ENCODE measurements at regions not wholly inside any gene's neighbourhood (a gene's known extent, or its start where the extent isn't known, plus 50 kb on each side); places are given as distances from the start of the nearest gene placed in this dataset.
"Not testable (repeated sequence)": the region's sequence is repeated elsewhere in the genome, so short reads cannot be mapped to it uniquely, and the experiment has no call there.

GRCh38 chr3:163556813-163557523 is 1521.3 kb downstream of the SI start:
- H3K4me1 Mint-ChIP-seq, result no peaks in the 10 kb centered on the region
- TF ChIP-seq CTCF (conservative IDR thresholded peaks at IDR 0.05), result no peak
- H3K9me3 Mint-ChIP-seq, result no peaks in the 10 kb centered on the region
- no peak overlapping the region for H3K27ac Mint-ChIP-seq (ENCODE audit: unreplicated experiment)
- no peak overlapping the region for H3K4me3 Mint-ChIP-seq
- DNase-seq (ENCODE audit: low read depth, low spot score), result no peak
- H3K36me3 Mint-ChIP-seq (ENCODE audit: low read depth), result no peaks in the 10 kb centered on the region
- H3K27me3 Mint-ChIP-seq (ENCODE audit: low read depth), result no peaks in the 10 kb centered on the region

- Mint-ChIP-seq H3K36me3 (ENCODE audit: low read depth) (no peaks in the 10 kb centered on the region), H3K27ac (ENCODE audit: unreplicated experiment) (no peak overlapping the region), H3K27me3 (ENCODE audit: low read depth) (no peaks in the 10 kb centered on the region), H3K4me3 (no peak overlapping the region), H3K9me3 (peaks cover 4% of the 10 kb centered on the region), H3K4me1 (no peaks in the 10 kb centered on the region)
- DNase-seq (ENCODE audit: low read depth, low spot score), result no peak
- no peak for TF ChIP-seq CTCF (conservative IDR thresholded peaks at IDR 0.05)
Measured at GRCh38 chr3:163555918-163556317, 1522.4 kb downstream of the SI start.

GRCh38 chr3:163552659-163552966 is 1525.7 kb downstream of the SI start:
- Mint-ChIP-seq H3K4me1 (no peaks in the 10 kb centered on the region), H3K9me3 (peaks cover 4% of the 10 kb centered on the region), H3K4me3 (no peak overlapping the region), H3K36me3 (ENCODE audit: low read depth) (no peaks in the 10 kb centered on the region), H3K27me3 (ENCODE audit: low read depth) (no peaks in the 10 kb centered on the region), H3K27ac (ENCODE audit: unreplicated experiment) (no peak overlapping the region)
- DNase-seq (ENCODE audit: low read depth, low spot score), result no peak
- no peak for TF ChIP-seq CTCF (conservative IDR thresholded peaks at IDR 0.05)

- not testable (repeated sequence) for DNase-seq (ENCODE audit: low read depth, low spot score); H3K36me3 Mint-ChIP-seq (ENCODE audit: low read depth); H3K27me3 Mint-ChIP-seq (ENCODE audit: low read depth); H3K4me1 Mint-ChIP-seq; H3K27ac Mint-ChIP-seq (ENCODE audit: unreplicated experiment); H3K4me3 Mint-ChIP-seq; H3K9me3 Mint-ChIP-seq
Measured at GRCh38 chr3:163551915-163552658, 1526.2 kb downstream of the SI start.

- H3K27ac Mint-ChIP-seq (ENCODE audit: unreplicated experiment), result no peak overlapping the region
- TF ChIP-seq CTCF (conservative IDR thresholded peaks at IDR 0.05), result no peak
Measured at GRCh38 chr3:163548015-163548414, 1530.3 kb downstream of the SI start.

GRCh38 chr3:163547014-163547685 is 1531.1 kb downstream of the SI start:
- no peaks in the 10 kb centered on the region for H3K4me1 Mint-ChIP-seq
- H3K27me3 Mint-ChIP-seq (ENCODE audit: low read depth), result no peaks in the 10 kb centered on the region
- DNase-seq (ENCODE audit: low read depth, low spot score), result no peak
- TF ChIP-seq CTCF (conservative IDR thresholded peaks at IDR 0.05), result no peak
- H3K4me3 Mint-ChIP-seq, result no peak overlapping the region
- H3K9me3 Mint-ChIP-seq, result peaks cover 4% of the 10 kb centered on the region
- no peak overlapping the region for H3K27ac Mint-ChIP-seq (ENCODE audit: unreplicated experiment)
- no peaks in the 10 kb centered on the region for H3K36me3 Mint-ChIP-seq (ENCODE audit: low read depth)

More at GRCh38 chr3:163548015-163548414, 1530.3 kb downstream of the SI start:
- no peak for DNase-seq (ENCODE audit: low read depth, low spot score)
- Mint-ChIP-seq H3K27me3 (ENCODE audit: low read depth) (no peaks in the 10 kb centered on the region), H3K4me3 (no peak overlapping the region), H3K36me3 (ENCODE audit: low read depth) (no peaks in the 10 kb centered on the region), H3K4me1 (no peaks in the 10 kb centered on the region), H3K9me3 (peaks cover 4% of the 10 kb centered on the region)

Data from neural crest cell (in vitro differentiated cells).